ENCODE measurements at regions not wholly inside any gene's neighbourhood (a gene's known extent, or its start where the extent isn't known, plus 50 kb on each side); places are given as distances from the start of the nearest gene placed in this dataset.

GRCh38 chr9:31089549-31090221, 1294.8 kb upstream of the ACO1 start:
- H3K27me3 ChIP-seq (ENCODE audit: insufficient read depth, low read length) = no peaks in the 10 kb centered on the region

GRCh38 chr9:31100311-31100710, 1284.1 kb upstream of the ACO1 start:
- H4K20me1 ChIP-seq (ENCODE audit: insufficient read depth, low read length) = no peaks in the 10 kb centered on the region

More at GRCh38 chr9:31089549-31090221, 1294.8 kb upstream of the ACO1 start:
- no peak overlapping the region for H3K27ac ChIP-seq (ENCODE audit: low read depth, low read length, poor library complexity, severe bottlenecking)
- no peaks in the 10 kb centered on the region; the same call in 1 of the 2 replicates for H3K9me2 ChIP-seq (ENCODE audit: low read depth, low read length)
- H3K4me3 ChIP-seq (ENCODE audit: low read depth, low read length, poor library complexity, severe bottlenecking) = no peak overlapping the region
- H4K20me1 ChIP-seq (ENCODE audit: insufficient read depth, low read length) = no peaks in the 10 kb centered on the region
- H3F3A ChIP-seq (ENCODE audit: insufficient read depth, low read length) = no peaks in the 10 kb centered on the region
- no peaks in the 10 kb centered on the region for H3K79me2 ChIP-seq (ENCODE audit: insufficient read depth, low read length)
- TF ChIP-seq CTCF (IDR thresholded peaks at IDR 0.05; ENCODE audit: low read length) = no peak
- no peak for TF ChIP-seq EZH2 (IDR thresholded peaks at IDR 0.05; ENCODE audit: borderline replicate concordance, low read length)
- no peaks in the 10 kb centered on the region for H3K4me1 ChIP-seq (ENCODE audit: insufficient read depth, low read length, severe bottlenecking)
- H3K4me2 ChIP-seq (ENCODE audit: low read length) = no peak overlapping the region
- no peaks in the 10 kb centered on the region for H3K36me3 ChIP-seq (ENCODE audit: insufficient read depth, low read length)
- no peak overlapping the region for H3K9ac ChIP-seq (ENCODE audit: low read length)
- no peak overlapping the region for H2AFZ ChIP-seq (ENCODE audit: low read length)
- no peaks in the 10 kb centered on the region for H3K9me3 ChIP-seq (ENCODE audit: low read length)

GRCh38 chr9:31103836-31104235, 1280.6 kb upstream of the ACO1 start:
- TF ChIP-seq EZH2 (IDR thresholded peaks at IDR 0.05; ENCODE audit: borderline replicate concordance, low read length) (no peak), CTCF (IDR thresholded peaks at IDR 0.05; ENCODE audit: low read length) (no peak)
- Histone ChIP-seq H3K79me2 (ENCODE audit: insufficient read depth, low read length) (no peaks in the 10 kb centered on the region), H3K27me3 (ENCODE audit: insufficient read depth, low read length) (no peaks in the 10 kb centered on the region), H3F3A (ENCODE audit: insufficient read depth, low read length) (no peaks in the 10 kb centered on the region), H3K27ac (ENCODE audit: low read depth, low read length, poor library complexity, severe bottlenecking) (no peak overlapping the region), H3K9me2 (ENCODE audit: low read depth, low read length) (no peaks in the 10 kb centered on the region), H3K9ac (ENCODE audit: low read length) (no peak overlapping the region), H3K9me3 (ENCODE audit: low read length) (no peaks in the 10 kb centered on the region), H4K20me1 (ENCODE audit: insufficient read depth, low read length) (no peaks in the 10 kb centered on the region), H2AFZ (ENCODE audit: low read length) (no peak overlapping the region), H3K4me3 (ENCODE audit: low read depth, low read length, poor library complexity, severe bottlenecking) (no peak overlapping the region), H3K4me1 (ENCODE audit: insufficient read depth, low read length, severe bottlenecking) (no peaks in the 10 kb centered on the region), H3K36me3 (ENCODE audit: insufficient read depth, low read length) (no peaks in the 10 kb centered on the region), H3K4me2 (ENCODE audit: low read length) (no peak overlapping the region)

More at GRCh38 chr9:31100311-31100710, 1284.1 kb upstream of the ACO1 start:
- no peaks in the 10 kb centered on the region for H3K9me2 ChIP-seq (ENCODE audit: low read depth, low read length)
- H3K79me2 ChIP-seq (ENCODE audit: insufficient read depth, low read length) = no peaks in the 10 kb centered on the region
- no peak overlapping the region for H3K4me2 ChIP-seq (ENCODE audit: low read length)
- H3K36me3 ChIP-seq (ENCODE audit: insufficient read depth, low read length) = no peaks in the 10 kb centered on the region
- TF ChIP-seq CTCF (IDR thresholded peaks at IDR 0.05; ENCODE audit: low read length) (no peak), EZH2 (IDR thresholded peaks at IDR 0.05; ENCODE audit: borderline replicate concordance, low read length) (no peak)
- H3F3A ChIP-seq (ENCODE audit: insufficient read depth, low read length) = no peaks in the 10 kb centered on the region
- H2AFZ ChIP-seq (ENCODE audit: low read length) = no peak overlapping the region
- H3K27ac ChIP-seq (ENCODE audit: low read depth, low read length, poor library complexity, severe bottlenecking) = no peak overlapping the region
- no peak overlapping the region for H3K9ac ChIP-seq (ENCODE audit: low read length)
- no peaks in the 10 kb centered on the region for H3K4me1 ChIP-seq (ENCODE audit: insufficient read depth, low read length, severe bottlenecking)
- no peaks in the 10 kb centered on the region for H3K27me3 ChIP-seq (ENCODE audit: insufficient read depth, low read length)
- no peaks in the 10 kb centered on the region for H3K9me3 ChIP-seq (ENCODE audit: low read length)
- H3K4me3 ChIP-seq (ENCODE audit: low read depth, low read length, poor library complexity, severe bottlenecking) = no peak overlapping the region
